ENCODE measurements at regions not wholly inside any gene's neighbourhood (a gene's known extent, or its start where the extent isn't known, plus 50 kb on each side); places are given as distances from the start of the nearest gene placed in this dataset.

DNA sequence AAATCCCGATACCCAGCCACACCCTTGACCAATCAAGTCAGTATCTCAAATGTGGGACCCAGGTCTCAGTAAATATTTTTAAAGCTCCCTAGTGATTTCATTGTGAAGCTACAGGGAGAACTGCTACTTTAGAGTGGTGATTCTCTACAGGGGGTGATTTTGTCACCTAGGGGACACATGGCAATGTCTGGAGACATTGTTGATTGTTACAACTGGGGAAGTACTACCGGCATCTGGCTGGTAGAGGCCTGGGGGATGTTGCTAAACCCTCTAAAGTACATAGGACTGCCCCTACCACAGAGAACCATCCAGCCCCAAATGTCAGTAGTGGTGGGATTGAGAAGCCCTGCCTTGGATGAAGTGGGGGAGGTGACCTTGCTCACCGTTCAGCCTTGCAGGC is 152.9 kb downstream of the RPS24 start:
- no peak overlapping the region for H3K27ac ChIP-seq
- TF ChIP-seq, protein P1, sequence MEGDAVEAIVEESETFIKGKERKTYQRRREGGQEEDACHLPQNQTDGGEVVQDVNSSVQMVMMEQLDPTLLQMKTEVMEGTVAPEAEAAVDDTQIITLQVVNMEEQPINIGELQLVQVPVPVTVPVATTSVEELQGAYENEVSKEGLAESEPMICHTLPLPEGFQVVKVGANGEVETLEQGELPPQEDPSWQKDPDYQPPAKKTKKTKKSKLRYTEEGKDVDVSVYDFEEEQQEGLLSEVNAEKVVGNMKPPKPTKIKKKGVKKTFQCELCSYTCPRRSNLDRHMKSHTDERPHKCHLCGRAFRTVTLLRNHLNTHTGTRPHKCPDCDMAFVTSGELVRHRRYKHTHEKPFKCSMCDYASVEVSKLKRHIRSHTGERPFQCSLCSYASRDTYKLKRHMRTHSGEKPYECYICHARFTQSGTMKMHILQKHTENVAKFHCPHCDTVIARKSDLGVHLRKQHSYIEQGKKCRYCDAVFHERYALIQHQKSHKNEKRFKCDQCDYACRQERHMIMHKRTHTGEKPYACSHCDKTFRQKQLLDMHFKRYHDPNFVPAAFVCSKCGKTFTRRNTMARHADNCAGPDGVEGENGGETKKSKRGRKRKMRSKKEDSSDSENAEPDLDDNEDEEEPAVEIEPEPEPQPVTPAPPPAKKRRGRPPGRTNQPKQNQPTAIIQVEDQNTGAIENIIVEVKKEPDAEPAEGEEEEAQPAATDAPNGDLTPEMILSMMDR (IDR thresholded peaks at IDR 0.05), result no peak
- TF ChIP-seq ZFX (IDR thresholded peaks at IDR 0.05; ENCODE audit: borderline replicate concordance), result no peak

DNA sequence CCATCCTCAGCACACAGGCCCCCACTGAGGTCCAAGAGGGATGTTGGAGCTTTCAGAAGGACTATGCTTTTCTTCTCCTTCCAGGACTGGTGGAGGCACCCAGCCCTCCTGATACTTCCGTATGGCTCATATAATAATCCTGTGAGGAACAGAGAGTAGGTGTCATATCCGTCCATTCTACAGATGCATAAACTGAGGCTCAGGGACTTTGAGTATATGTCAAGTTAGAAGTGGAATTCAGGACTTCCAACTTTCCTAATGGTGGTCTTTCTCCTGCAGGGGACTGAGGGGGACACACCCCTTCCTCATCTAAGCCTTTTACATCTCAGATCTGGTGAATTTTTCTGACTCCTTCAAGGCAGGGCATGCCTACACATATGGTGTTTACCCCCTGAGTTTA is 153.7 kb downstream of the RPS24 start:
- no peak overlapping the region for H3K27ac ChIP-seq
- TF ChIP-seq ZFX (IDR thresholded peaks at IDR 0.05; ENCODE audit: borderline replicate concordance), result no peak
- TF ChIP-seq, protein P1 (IDR thresholded peaks at IDR 0.05), result no peak

DNA sequence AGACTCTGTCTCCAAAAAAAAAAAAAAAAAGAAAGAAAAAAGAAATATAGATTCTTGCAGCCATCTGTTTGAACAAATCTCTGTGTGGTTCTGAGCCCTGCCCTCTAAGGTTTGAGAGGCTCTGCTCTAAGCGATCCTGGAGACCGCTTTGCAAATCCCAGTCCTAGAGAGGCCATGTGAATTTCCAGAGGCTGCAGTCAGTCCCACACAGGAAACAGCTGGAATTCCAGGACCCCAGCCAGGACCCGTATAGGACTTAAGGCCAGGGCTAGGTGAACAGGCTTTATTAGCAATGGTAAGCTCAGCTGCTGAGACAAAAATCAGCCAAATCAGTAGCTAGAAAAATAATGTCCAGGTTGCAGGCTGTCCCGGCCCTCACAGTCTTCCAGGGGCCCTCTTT is 154.8 kb downstream of the RPS24 start:
- H3K27ac ChIP-seq, result no peak overlapping the region
- TF ChIP-seq, protein P1 (IDR thresholded peaks at IDR 0.05), result no peak
- TF ChIP-seq ZFX (IDR thresholded peaks at IDR 0.05; ENCODE audit: borderline replicate concordance), result no peak

DNA sequence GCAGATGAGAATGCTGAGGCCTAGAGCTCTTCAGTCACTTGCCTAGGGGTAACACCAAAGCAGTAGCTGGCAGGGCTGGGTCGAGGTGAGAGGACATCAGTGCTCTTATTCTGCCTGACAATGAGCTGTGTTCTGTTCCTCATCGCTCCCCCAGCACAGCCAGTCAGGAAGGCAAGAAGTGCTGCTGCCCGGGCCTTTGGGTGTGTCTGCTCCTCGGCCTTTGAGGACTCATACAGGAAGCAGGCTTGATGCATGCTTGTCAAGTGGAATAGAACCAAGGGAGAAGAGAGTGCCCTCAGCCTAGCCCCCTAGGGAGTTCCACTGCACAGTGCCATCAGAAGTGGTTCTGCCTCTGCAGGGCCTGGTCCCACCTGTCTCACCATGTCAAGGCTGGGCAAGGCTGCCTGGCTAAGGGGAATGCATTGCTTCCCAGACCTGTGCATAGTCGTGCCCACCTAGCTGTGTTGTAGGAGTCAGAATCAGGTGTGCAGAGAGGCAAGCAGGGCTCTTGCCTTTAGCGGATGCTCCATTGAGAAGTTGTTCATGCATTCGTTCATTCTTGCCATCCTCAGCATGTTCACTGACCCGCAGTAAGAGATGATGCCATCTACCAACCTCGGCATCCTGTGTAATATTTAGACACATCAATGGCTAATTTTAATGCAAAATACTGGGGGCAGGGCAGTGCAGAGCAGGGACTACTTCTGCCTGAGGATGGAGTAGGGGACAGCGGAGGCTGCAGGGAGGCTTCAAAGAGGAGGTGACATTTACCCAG is 156.6 kb downstream of the RPS24 start:
- H3K27ac ChIP-seq, result no peak overlapping the region
- TF ChIP-seq ZFX (IDR thresholded peaks at IDR 0.05; ENCODE audit: borderline replicate concordance), result no peak
- TF ChIP-seq, protein P1 (IDR thresholded peaks at IDR 0.05), result no peak

DNA sequence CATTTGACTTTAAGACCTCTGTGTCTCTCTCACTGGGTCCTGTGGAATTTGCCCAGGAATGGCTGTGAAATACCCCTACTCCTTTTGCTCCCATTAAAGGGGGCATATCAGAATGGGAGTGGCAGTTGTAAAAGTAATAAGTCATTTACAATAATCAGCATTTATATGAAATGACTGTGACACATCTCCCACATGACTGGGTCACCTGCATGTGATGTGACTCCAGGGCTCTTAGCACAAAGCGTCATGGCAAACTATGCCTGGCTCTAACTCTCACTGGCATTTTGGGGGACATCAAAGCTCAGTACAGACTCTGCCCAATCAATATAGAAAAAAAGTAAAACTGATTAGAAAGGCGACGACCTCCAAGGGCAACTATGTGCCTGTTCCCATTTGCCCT is 157.6 kb downstream of the RPS24 start:
- TF ChIP-seq, protein P1 (IDR thresholded peaks at IDR 0.05), result no peak
- no peak for TF ChIP-seq ZFX (IDR thresholded peaks at IDR 0.05; ENCODE audit: borderline replicate concordance)
- H3K27ac ChIP-seq, result no peak overlapping the region

DNA sequence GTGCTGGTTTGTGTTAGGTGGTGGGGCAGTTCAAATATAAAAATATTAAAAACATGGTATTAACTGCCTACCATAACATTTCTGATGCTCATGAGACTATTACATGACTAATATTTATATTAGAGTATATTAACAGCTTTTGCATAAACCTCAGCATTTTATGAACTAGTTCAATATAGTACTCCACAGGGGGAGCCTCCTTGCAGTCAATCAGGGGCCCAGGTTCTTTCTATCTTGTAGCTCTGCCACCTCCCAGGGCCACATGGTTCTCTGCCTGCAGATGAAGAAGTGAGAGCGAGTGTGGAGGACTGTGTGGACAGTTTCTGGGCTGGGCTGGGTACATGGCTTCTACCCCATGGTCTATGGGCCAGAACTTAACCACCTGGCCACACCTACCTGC is 159.5 kb downstream of the RPS24 start:
- TF ChIP-seq, protein P1 (IDR thresholded peaks at IDR 0.05), result no peak
- H3K27ac ChIP-seq, result no peak overlapping the region

DNA sequence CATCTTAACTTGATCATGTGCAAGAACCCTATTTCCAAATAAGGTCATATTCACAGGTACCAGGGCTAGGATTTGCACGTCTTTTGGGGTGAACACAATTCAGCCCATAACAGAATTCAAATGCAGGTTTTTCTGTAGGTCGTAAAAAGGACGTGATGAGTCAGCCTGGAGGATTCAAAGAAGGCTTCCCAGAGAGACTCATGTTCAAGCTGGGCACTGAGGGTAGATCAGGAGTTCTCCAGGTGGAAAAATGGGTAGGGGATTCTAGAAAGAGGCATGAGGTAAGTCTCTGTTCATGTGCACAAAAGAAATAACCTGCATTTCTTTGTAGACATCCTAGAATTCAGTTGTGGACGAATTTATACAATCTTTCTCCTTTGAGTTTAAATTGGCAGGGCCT is 160.4 kb downstream of the RPS24 start:
- no peak overlapping the region for H3K27ac ChIP-seq

More for the DNA sequence above, 160.4 kb downstream of the RPS24 start:
- TF ChIP-seq, protein P1 (IDR thresholded peaks at IDR 0.05), result no peak
- TF ChIP-seq ZFX (IDR thresholded peaks at IDR 0.05; ENCODE audit: borderline replicate concordance), result no peak

Data from 22Rv1 (cell line).